GM21576 (cell line): ENCODE measurements at regions not wholly inside any gene's neighbourhood (a gene's known extent, or its start where the extent isn't known, plus 50 kb on each side); places are given as distances from the start of the nearest gene placed in this dataset.
"Not testable (repeated sequence)": the region's sequence is repeated elsewhere in the genome, so short reads cannot be mapped to it uniquely, and the experiment has no call there.

Experiments
- ATAC-seq: cut with Tn5 transposase; IDR thresholded peaks from one replicate; pipeline ENCODE4 v1.9.1; 2021; ENCODE audit warnings: mild to moderate bottlenecking, moderate library complexity; ENCODE audit not compliant: unreplicated experiment

DNA sequence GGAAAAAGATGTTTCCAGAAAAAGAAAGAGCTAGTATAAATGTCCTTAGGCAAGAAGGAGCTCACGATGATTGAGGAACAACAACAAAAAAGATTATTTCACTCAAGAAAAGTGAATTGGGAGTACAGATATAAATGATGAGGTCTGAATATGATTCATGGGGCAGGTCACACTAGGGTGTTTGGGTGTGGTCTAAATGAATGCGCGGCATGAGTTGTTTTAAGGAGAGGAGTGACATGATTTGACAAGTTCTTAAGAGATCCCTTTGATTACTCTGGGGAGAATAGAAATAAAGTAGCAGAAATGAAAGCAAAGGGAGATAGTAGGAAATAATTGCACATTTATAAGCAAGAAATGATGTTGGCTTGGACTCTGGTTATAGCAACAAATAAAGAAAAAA, 59.3 kb downstream of the NUTM2D start:
- ATAC-seq, result not testable (repeated sequence)

- not testable (repeated sequence) for ATAC-seq
These were observed 65.1 kb downstream of the NUTM2D start for GRCh38 chr10:87422641-87423040.

GRCh38 chr10:87424697-87425373, 67.3 kb downstream of the NUTM2D start:
- ATAC-seq, result not testable (repeated sequence)

GRCh38 chr10:87433836-87434235, 70.9 kb upstream of the MINPP1 start:
- ATAC-seq, result not testable (repeated sequence)

- not testable (repeated sequence) for ATAC-seq
These were observed 69.3 kb upstream of the MINPP1 start for GRCh38 chr10:87435295-87435826.

GRCh38 chr10:87436104-87436503, 68.6 kb upstream of the MINPP1 start:
- ATAC-seq, result peak; percentile 77

DNA sequence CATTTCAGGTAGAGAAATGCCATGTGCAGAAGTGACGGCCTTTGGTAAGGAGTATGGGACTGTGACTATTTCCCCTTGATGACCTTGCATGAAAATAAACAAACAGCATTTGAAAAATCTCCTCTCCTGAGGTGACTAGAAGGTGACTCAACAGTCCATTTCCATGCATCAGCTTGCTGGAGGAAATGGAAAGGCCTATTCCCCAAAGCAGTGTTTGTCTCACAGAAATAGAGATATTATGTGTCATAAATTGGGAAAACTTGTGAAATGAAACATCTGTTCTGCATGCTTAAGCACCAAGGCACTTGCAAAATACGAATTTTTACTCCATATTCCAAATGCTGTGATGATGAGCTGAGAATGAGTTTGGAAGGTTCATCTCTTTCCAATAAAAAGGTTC, 67.2 kb upstream of the MINPP1 start:
- not testable (repeated sequence) for ATAC-seq
